HepG2 (cell line): ENCODE measurements at regions not wholly inside any gene's neighbourhood (a gene's known extent, or its start where the extent isn't known, plus 50 kb on each side); places are given as distances from the start of the nearest gene placed in this dataset.

Experiments
- FOSL1 ChIP-seq: sonication (generic); formaldehyde crosslinking; IDR thresholded peaks from 2 replicates; pipeline ENCODE4 v1.9.0; 2021; ENCODE audit warnings: missing genetic modification reagents, borderline replicate concordance
- GFI1 ChIP-seq: sonication (generic); formaldehyde crosslinking; IDR thresholded peaks from 2 replicates; pipeline ENCODE4 v1.5.0; 2020; ENCODE audit warnings: missing genetic modification reagents, mild to moderate bottlenecking, borderline replicate concordance
- HNRNPK ChIP-seq: fragments of 200-400 bp; formaldehyde crosslinking; IDR thresholded peaks from 2 replicates; pipeline ENCODE4 v1.6.1; 2018; ENCODE audit warnings: low read length, low read depth, moderate library complexity, mild to moderate bottlenecking; ENCODE audit not compliant: poor library complexity, severe bottlenecking
- PAX8 ChIP-seq: sonication (generic); formaldehyde crosslinking; IDR thresholded peaks from 2 replicates; pipeline ENCODE4 v1.8.0; 2022; ENCODE audit warnings: mild to moderate bottlenecking, missing genetic modification reagents, borderline replicate concordance
- ZBTB8A ChIP-seq: sonication (generic); formaldehyde crosslinking; IDR thresholded peaks from 2 replicates; pipeline ENCODE4 v1.4.0; 2020; ENCODE audit warnings: mild to moderate bottlenecking, low read depth, missing genetic modification reagents, borderline replicate concordance
- ZFP37 ChIP-seq: sonication (generic); formaldehyde crosslinking; IDR thresholded peaks from 2 replicates; pipeline ENCODE4 v1.4.0; 2020; ENCODE audit warnings: missing genetic modification reagents, borderline replicate concordance
- ZNF12 ChIP-seq: sonication (generic); formaldehyde crosslinking; IDR thresholded peaks from 2 replicates; pipeline ENCODE4 v1.5.0; 2020; ENCODE audit warnings: missing genetic modification reagents
- ZNF382 ChIP-seq: sonication (generic); formaldehyde crosslinking; IDR thresholded peaks from 2 replicates; pipeline ENCODE4 v1.5.0; 2020; ENCODE audit warnings: missing genetic modification reagents, mild to moderate bottlenecking, borderline replicate concordance
- ZNF484 ChIP-seq: sonication (generic); formaldehyde crosslinking; IDR thresholded peaks from 2 replicates; pipeline ENCODE4 v1.5.1; 2020; ENCODE audit warnings: mild to moderate bottlenecking, low read depth, missing genetic modification reagents, borderline replicate concordance
- ZNF570 ChIP-seq: sonication (generic); formaldehyde crosslinking; IDR thresholded peaks from 2 replicates; pipeline ENCODE4 v1.4.0; 2020; ENCODE audit warnings: mild to moderate bottlenecking, missing genetic modification reagents, borderline replicate concordance
- TF ChIP-seq, protein P1 (sequence below): IDR thresholded peaks from 2 replicates; pipeline ENCODE4 v1.6.1; 2012; ENCODE audit warnings: inconsistent platforms
- TF ChIP-seq, protein P2 (sequence below): sonication (generic); formaldehyde crosslinking; IDR thresholded peaks from 2 replicates; pipeline ENCODE4 v1.5.0; 2020; ENCODE audit warnings: mild to moderate bottlenecking, missing genetic modification reagents, moderate library complexity
- TF ChIP-seq, protein P3 (sequence below): sonication (generic); formaldehyde crosslinking; IDR thresholded peaks from 2 replicates; pipeline ENCODE4 v1.5.0; 2020; ENCODE audit warnings: missing genetic modification reagents

DNA sequence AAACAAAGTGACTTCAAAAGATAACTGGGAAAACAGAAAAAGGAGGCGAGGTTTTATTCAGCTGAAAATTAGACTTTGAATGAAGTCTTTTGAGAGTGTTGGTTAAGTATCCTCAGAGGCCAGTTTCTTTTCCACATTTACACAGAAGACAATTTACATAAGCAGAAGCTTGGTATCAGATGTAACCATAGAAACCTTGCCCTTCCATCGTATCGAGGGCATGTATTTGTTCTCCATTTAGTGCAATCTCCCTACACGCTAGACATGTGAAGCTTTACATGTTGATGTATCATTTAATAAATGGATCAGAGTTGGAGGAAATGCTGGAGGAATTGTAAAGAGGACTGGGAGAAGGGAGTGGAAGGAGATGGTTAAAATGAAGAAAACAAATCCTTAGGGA is 161.0 kb upstream of the CRBN start:
- TF ChIP-seq GFI1 (CRISPR knock-in tag) (no peak), ZNF382 (CRISPR knock-in tag) (no peak), ZFP37 (no peak), HNRNPK (no peak), ZBTB8A (no peak), ZNF12 (no peak), ZNF484 (CRISPR knock-in tag) (no peak), FOSL1 (CRISPR knock-in tag) (no peak), PAX8 (CRISPR knock-in tag) (no peak), ZNF570 (CRISPR knock-in tag) (no peak)
- TF ChIP-seq, protein P1, sequence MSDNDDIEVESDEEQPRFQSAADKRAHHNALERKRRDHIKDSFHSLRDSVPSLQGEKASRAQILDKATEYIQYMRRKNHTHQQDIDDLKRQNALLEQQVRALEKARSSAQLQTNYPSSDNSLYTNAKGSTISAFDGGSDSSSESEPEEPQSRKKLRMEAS, result no peak
- TF ChIP-seq, protein P2, sequence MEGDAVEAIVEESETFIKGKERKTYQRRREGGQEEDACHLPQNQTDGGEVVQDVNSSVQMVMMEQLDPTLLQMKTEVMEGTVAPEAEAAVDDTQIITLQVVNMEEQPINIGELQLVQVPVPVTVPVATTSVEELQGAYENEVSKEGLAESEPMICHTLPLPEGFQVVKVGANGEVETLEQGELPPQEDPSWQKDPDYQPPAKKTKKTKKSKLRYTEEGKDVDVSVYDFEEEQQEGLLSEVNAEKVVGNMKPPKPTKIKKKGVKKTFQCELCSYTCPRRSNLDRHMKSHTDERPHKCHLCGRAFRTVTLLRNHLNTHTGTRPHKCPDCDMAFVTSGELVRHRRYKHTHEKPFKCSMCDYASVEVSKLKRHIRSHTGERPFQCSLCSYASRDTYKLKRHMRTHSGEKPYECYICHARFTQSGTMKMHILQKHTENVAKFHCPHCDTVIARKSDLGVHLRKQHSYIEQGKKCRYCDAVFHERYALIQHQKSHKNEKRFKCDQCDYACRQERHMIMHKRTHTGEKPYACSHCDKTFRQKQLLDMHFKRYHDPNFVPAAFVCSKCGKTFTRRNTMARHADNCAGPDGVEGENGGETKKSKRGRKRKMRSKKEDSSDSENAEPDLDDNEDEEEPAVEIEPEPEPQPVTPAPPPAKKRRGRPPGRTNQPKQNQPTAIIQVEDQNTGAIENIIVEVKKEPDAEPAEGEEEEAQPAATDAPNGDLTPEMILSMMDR, result no peak
- TF ChIP-seq, protein P3, sequence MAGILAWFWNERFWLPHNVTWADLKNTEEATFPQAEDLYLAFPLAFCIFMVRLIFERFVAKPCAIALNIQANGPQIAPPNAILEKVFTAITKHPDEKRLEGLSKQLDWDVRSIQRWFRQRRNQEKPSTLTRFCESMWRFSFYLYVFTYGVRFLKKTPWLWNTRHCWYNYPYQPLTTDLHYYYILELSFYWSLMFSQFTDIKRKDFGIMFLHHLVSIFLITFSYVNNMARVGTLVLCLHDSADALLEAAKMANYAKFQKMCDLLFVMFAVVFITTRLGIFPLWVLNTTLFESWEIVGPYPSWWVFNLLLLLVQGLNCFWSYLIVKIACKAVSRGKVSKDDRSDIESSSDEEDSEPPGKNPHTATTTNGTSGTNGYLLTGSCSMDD (CRISPR knock-in tag), result no peak
